ENCODE measurements at regions not wholly inside any gene's neighbourhood (a gene's known extent, or its start where the extent isn't known, plus 50 kb on each side); places are given as distances from the start of the nearest gene placed in this dataset.

- TF ChIP-seq CTCF (conservative IDR thresholded peaks at IDR 0.05), result no peak
- no peak for TF ChIP-seq EZH2 (IDR thresholded peaks at IDR 0.05; ENCODE audit: low read depth)
Measured at GRCh38 chr3:178036451-178037144, 499.6 kb upstream of the KCNMB2 start.

Data from PC-9 (cell line).